ENCODE measurements at regions not wholly inside any gene's neighbourhood (a gene's known extent, or its start where the extent isn't known, plus 50 kb on each side); places are given as distances from the start of the nearest gene placed in this dataset.

GRCh38 chr1:55640708-55641473 is 425.7 kb upstream of the USP24 start:
- peak; percentile 64 for DNase-seq
- peaks cover 13% of the 10 kb centered on the region for H3K9me3 Mint-ChIP-seq
- no peak for TF ChIP-seq CTCF (IDR thresholded peaks at IDR 0.05)
- peak overlapping the region; percentile 81 for H3K4me3 Mint-ChIP-seq
- H3K27me3 Mint-ChIP-seq (ENCODE audit: insufficient read depth) = no peaks in the 10 kb centered on the region; the same call in 1 of the 2 replicates
- peak overlapping the region; percentile 78 for H3K27ac Mint-ChIP-seq
- H3K4me1 Mint-ChIP-seq (ENCODE audit: low read depth) = peaks cover 44% of the 10 kb centered on the region
- H3K36me3 Mint-ChIP-seq (ENCODE audit: low read depth) = peaks cover 13% of the 10 kb centered on the region

GRCh38 chr1:55639526-55639925 is 424.4 kb upstream of the USP24 start:
- DNase-seq = no peak
- Mint-ChIP-seq H3K4me1 (ENCODE audit: low read depth) (peaks cover 57% of the 10 kb centered on the region), H3K9me3 (peaks cover 13% of the 10 kb centered on the region), H3K36me3 (ENCODE audit: low read depth) (peaks cover 13% of the 10 kb centered on the region), H3K27ac (no peak overlapping the region), H3K27me3 (ENCODE audit: insufficient read depth) (no peaks in the 10 kb centered on the region; the same call in 1 of the 2 replicates), H3K4me3 (no peak overlapping the region)
- no peak for TF ChIP-seq CTCF (IDR thresholded peaks at IDR 0.05)

GRCh38 chr1:55639051-55639450 is 423.9 kb upstream of the USP24 start:
- no peak for DNase-seq
- H3K4me3 Mint-ChIP-seq = no peak overlapping the region
- peaks cover 13% of the 10 kb centered on the region for H3K36me3 Mint-ChIP-seq (ENCODE audit: low read depth)
- H3K27me3 Mint-ChIP-seq (ENCODE audit: insufficient read depth) = no peaks in the 10 kb centered on the region; the same call in 1 of the 2 replicates
- H3K27ac Mint-ChIP-seq = no peak overlapping the region
- no peak for TF ChIP-seq CTCF (IDR thresholded peaks at IDR 0.05)
- H3K4me1 Mint-ChIP-seq (ENCODE audit: low read depth) = peaks cover 62% of the 10 kb centered on the region
- peaks cover 13% of the 10 kb centered on the region for H3K9me3 Mint-ChIP-seq

GRCh38 chr1:55636696-55637095 is 421.5 kb upstream of the USP24 start:
- Mint-ChIP-seq H3K9me3 (peaks cover 13% of the 10 kb centered on the region), H3K27ac (no peak overlapping the region), H3K36me3 (ENCODE audit: low read depth) (peaks cover 13% of the 10 kb centered on the region), H3K4me1 (ENCODE audit: low read depth) (peaks cover 84% of the 10 kb centered on the region), H3K27me3 (ENCODE audit: insufficient read depth) (no peaks in the 10 kb centered on the region), H3K4me3 (no peak overlapping the region)
- no peak for TF ChIP-seq CTCF (IDR thresholded peaks at IDR 0.05)
- DNase-seq = peak; percentile 15

GRCh38 chr1:55635856-55636255 is 420.7 kb upstream of the USP24 start:
- Mint-ChIP-seq H3K36me3 (ENCODE audit: low read depth) (peaks cover 13% of the 10 kb centered on the region), H3K9me3 (peaks cover 13% of the 10 kb centered on the region), H3K4me1 (ENCODE audit: low read depth) (peaks cover 82% of the 10 kb centered on the region), H3K4me3 (no peak overlapping the region), H3K27ac (no peak overlapping the region), H3K27me3 (ENCODE audit: insufficient read depth) (no peaks in the 10 kb centered on the region)
- no peak for TF ChIP-seq CTCF (IDR thresholded peaks at IDR 0.05)
- no peak for DNase-seq
